GM12892 (cell line): ENCODE measurements at regions not wholly inside any gene's neighbourhood (a gene's known extent, or its start where the extent isn't known, plus 50 kb on each side); places are given as distances from the start of the nearest gene placed in this dataset.

Experiments
- POLR2A ChIP-seq: IDR thresholded peaks from 2 replicates; pipeline ENCODE4 v1.6.1; 2011; ENCODE audit warnings: low read depth, low read length, control low read depth
- POLR2AphosphoS5 ChIP-seq: IDR thresholded peaks from 2 replicates; pipeline ENCODE4 v1.6.1; 2011; ENCODE audit warnings: low read depth, low read length, control low read depth

- no peak for TF ChIP-seq POLR2AphosphoS5
- no peak for TF ChIP-seq POLR2A
Observed at GRCh38 chr6:2535506-2535905, 215.2 kb downstream of the MYLK4 start.
